GM19023 (cell line): ENCODE measurements at regions not wholly inside any gene's neighbourhood (a gene's known extent, or its start where the extent isn't known, plus 50 kb on each side); places are given as distances from the start of the nearest gene placed in this dataset.

Source experiments
- ATAC-seq: cut with Tn5 transposase; IDR thresholded peaks from one replicate; pipeline ENCODE4 v1.9.1; 2021; ENCODE audit warnings: mild to moderate bottlenecking, moderate library complexity; ENCODE audit not compliant: unreplicated experiment

- ATAC-seq = no peak
Measured at GRCh38 chr1:4500441-4500840, 154.0 kb upstream of the AJAP1 start.

GRCh38 chr1:4506591-4506990 lies 147.8 kb upstream of the AJAP1 start:
- no peak for ATAC-seq

GRCh38 chr1:4509206-4509605 lies 145.2 kb upstream of the AJAP1 start:
- ATAC-seq = no peak

- no peak for ATAC-seq
Measured at GRCh38 chr1:4510276-4510691, 144.1 kb upstream of the AJAP1 start.

- ATAC-seq = no peak
Measured at GRCh38 chr1:4511374-4511773, 143.0 kb upstream of the AJAP1 start.

- no peak for ATAC-seq
Measured at GRCh38 chr1:4512636-4513035, 141.8 kb upstream of the AJAP1 start.

GRCh38 chr1:4513685-4514084 lies 140.7 kb upstream of the AJAP1 start:
- ATAC-seq = no peak

- no peak for ATAC-seq
Measured at GRCh38 chr1:4515727-4516289, 138.6 kb upstream of the AJAP1 start.

- no peak for ATAC-seq
Measured at GRCh38 chr1:4516596-4516995, 137.8 kb upstream of the AJAP1 start.

GRCh38 chr1:4517186-4517954 lies 137.0 kb upstream of the AJAP1 start:
- no peak for ATAC-seq

- no peak for ATAC-seq
Measured at GRCh38 chr1:4518621-4519020, 135.8 kb upstream of the AJAP1 start.

GRCh38 chr1:4519954-4520353 lies 134.5 kb upstream of the AJAP1 start:
- no peak for ATAC-seq

GRCh38 chr1:4523551-4523950 lies 130.9 kb upstream of the AJAP1 start:
- no peak for ATAC-seq

GRCh38 chr1:4526747-4527146 lies 127.7 kb upstream of the AJAP1 start:
- ATAC-seq = no peak

GRCh38 chr1:4527819-4528218 lies 126.6 kb upstream of the AJAP1 start:
- ATAC-seq = no peak

GRCh38 chr1:4528590-4528989 lies 125.8 kb upstream of the AJAP1 start:
- no peak for ATAC-seq

GRCh38 chr1:4529446-4530165 lies 124.8 kb upstream of the AJAP1 start:
- ATAC-seq = no peak

GRCh38 chr1:4530166-4530785 lies 124.1 kb upstream of the AJAP1 start:
- ATAC-seq = no peak

- no peak for ATAC-seq
Measured at GRCh38 chr1:4531842-4532241, 122.6 kb upstream of the AJAP1 start.

GRCh38 chr1:4532656-4533055 lies 121.8 kb upstream of the AJAP1 start:
- ATAC-seq = no peak

- no peak for ATAC-seq
Measured at GRCh38 chr1:4546911-4547310, 107.5 kb upstream of the AJAP1 start.

- ATAC-seq = no peak
Measured at GRCh38 chr1:4549930-4550329, 104.5 kb upstream of the AJAP1 start.
